OCI-LY1 (cell line): ENCODE measurements at regions not wholly inside any gene's neighbourhood (a gene's known extent, or its start where the extent isn't known, plus 50 kb on each side); places are given as distances from the start of the nearest gene placed in this dataset.

Experiments used
- EZH2 ChIP-seq: fragments of 200-600 bp; sonication (generic), shearing (Covaris generic); IDR thresholded peaks from 2 replicates; pipeline ENCODE4 v1.8.0; 2017; ENCODE audit warnings: borderline replicate concordance, mixed run types, mild to moderate bottlenecking, antibody characterized with exemption, low read length, moderate library complexity, mixed read lengths
- TF ChIP-seq, protein P1 (sequence below): fragments of 200-600 bp; sonication (generic), shearing (Covaris generic); IDR thresholded peaks from 2 replicates; pipeline ENCODE4 v1.5.1; 2017; ENCODE audit warnings: mild to moderate bottlenecking, antibody characterized with exemption, low read length, moderate library complexity, mixed read lengths

DNA sequence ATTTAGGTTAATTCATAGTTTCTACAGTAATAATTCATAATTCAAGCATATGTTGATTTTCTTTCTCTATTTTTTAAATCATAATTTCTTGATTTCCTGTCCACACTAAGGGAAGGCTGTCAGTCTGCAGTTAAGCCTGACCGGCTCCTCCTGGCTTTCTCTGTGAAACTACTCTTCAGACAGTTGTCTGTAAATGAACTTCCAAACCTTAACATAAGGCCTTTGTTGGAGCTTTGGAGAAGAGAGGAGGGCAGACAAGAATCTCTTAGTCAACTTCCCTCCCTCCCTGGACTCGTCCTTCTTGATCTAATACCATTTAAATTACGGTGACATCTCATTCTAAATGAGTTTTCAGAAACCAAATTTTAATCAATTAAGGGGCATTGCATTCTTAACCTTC lies 404.1 kb upstream of the ST6GAL2 start:
- TF ChIP-seq, protein P1, sequence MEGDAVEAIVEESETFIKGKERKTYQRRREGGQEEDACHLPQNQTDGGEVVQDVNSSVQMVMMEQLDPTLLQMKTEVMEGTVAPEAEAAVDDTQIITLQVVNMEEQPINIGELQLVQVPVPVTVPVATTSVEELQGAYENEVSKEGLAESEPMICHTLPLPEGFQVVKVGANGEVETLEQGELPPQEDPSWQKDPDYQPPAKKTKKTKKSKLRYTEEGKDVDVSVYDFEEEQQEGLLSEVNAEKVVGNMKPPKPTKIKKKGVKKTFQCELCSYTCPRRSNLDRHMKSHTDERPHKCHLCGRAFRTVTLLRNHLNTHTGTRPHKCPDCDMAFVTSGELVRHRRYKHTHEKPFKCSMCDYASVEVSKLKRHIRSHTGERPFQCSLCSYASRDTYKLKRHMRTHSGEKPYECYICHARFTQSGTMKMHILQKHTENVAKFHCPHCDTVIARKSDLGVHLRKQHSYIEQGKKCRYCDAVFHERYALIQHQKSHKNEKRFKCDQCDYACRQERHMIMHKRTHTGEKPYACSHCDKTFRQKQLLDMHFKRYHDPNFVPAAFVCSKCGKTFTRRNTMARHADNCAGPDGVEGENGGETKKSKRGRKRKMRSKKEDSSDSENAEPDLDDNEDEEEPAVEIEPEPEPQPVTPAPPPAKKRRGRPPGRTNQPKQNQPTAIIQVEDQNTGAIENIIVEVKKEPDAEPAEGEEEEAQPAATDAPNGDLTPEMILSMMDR = no peak
- TF ChIP-seq EZH2 = no peak
